Spinal cord (tissue), 9 donors: ENCODE measurements at regions not wholly inside any gene's neighbourhood (a gene's known extent, or its start where the extent isn't known, plus 50 kb on each side); places are given as distances from the start of the nearest gene placed in this dataset.
"Not testable (repeated sequence)": the region's sequence is repeated elsewhere in the genome, so short reads cannot be mapped to it uniquely, and the experiment has no call there.

ENCODE experiments used
- DNase-seq, 6 donors: peaks; one replicate each; pipeline versions ENCODE4 v3.0.0 to v3.0.0-alpha.2; 2013 to 2015; ENCODE audit warnings: low spot score in 6 of 6, low read depth in 4 of 6
- H3K27ac ChIP-seq: one replicate; pipeline ENCODE4 v1.5.1; 2013; ENCODE audit warnings: low read depth, low read length, control low read depth
- H3K27me3 ChIP-seq: one replicate; pipeline ENCODE4 v1.6.1; 2013; ENCODE audit warnings: low read length; ENCODE audit not compliant: control insufficient read depth, insufficient read depth
- H3K36me3 ChIP-seq: one replicate; pipeline ENCODE4 v1.6.1; 2013; ENCODE audit warnings: low read length; ENCODE audit not compliant: control insufficient read depth, insufficient read depth
- H3K4me1 ChIP-seq: one replicate; pipeline ENCODE4 v1.6.1; 2013; ENCODE audit warnings: low read length; ENCODE audit not compliant: control insufficient read depth, insufficient read depth
- H3K4me3 ChIP-seq: one replicate; pipeline ENCODE4 v1.5.1; 2013; ENCODE audit warnings: low read depth, low read length, control low read depth
- H3K9me3 ChIP-seq: one replicate; pipeline ENCODE4 v1.6.1; 2013; ENCODE audit warnings: low read length; ENCODE audit not compliant: control insufficient read depth, insufficient read depth
- WGBS: methylation state at CpG from one replicate; pipeline ENCODE4 v1.1.5; 2013; ENCODE audit warnings: missing lambda C conversion rate; ENCODE audit not compliant: insufficient coverage; 5-methylcytosine and 5-hydroxymethylcytosine counted together
- donor health status: healthy.

- Histone ChIP-seq H3K36me3 (no peaks in the 10 kb centered on the region), H3K27me3 (no peaks in the 10 kb centered on the region), H3K4me3 (no peak overlapping the region), H3K4me1 (no peaks in the 10 kb centered on the region), H3K27ac (no peak overlapping the region), H3K9me3 (no peaks in the 10 kb centered on the region)
- 21% methylated on average over 2 of the region's 4 CpGs for WGBS
- DNase-seq, result peak in 1 of 6 donors; percentile 3
Observed at GRCh38 chr10:28177944-28178637, 124.8 kb downstream of the MPP7 start.

- not testable (repeated sequence) for H3K4me3 ChIP-seq, DNase-seq, H3K27me3 ChIP-seq, H3K9me3 ChIP-seq, H3K27ac ChIP-seq, H3K4me1 ChIP-seq, H3K36me3 ChIP-seq
- WGBS, result no CpG with 5 or more reads among the region's 4 CpGs
Observed at GRCh38 chr10:28176498-28176897, 126.4 kb downstream of the MPP7 start.

GRCh38 chr10:28172223-28172610 lies 130.6 kb downstream of the MPP7 start:
- Histone ChIP-seq H3K4me1 (no peaks in the 10 kb centered on the region), H3K36me3 (no peaks in the 10 kb centered on the region), H3K4me3 (no peak overlapping the region), H3K9me3 (no peaks in the 10 kb centered on the region), H3K27me3 (no peaks in the 10 kb centered on the region), H3K27ac (no peak overlapping the region)
- DNase-seq, result no peak
- no CpG with 5 or more reads among the region's 8 CpGs for WGBS

GRCh38 chr10:28171468-28172222 lies 131.2 kb downstream of the MPP7 start:
- Histone ChIP-seq H3K27me3 (no peaks in the 10 kb centered on the region), H3K27ac (no peak overlapping the region), H3K9me3 (no peaks in the 10 kb centered on the region), H3K4me1 (no peaks in the 10 kb centered on the region), H3K4me3 (no peak overlapping the region), H3K36me3 (no peaks in the 10 kb centered on the region)
- 13% methylated on average over 1 of the region's 9 CpGs for WGBS
- peak in 2 of 6 donors; percentile 13 to 18 for DNase-seq

GRCh38 chr10:28169525-28169924 lies 133.3 kb downstream of the MPP7 start:
- H3K27ac ChIP-seq, result no peak overlapping the region
- no peaks in the 10 kb centered on the region for H3K36me3 ChIP-seq
- H3K27me3 ChIP-seq, result no peaks in the 10 kb centered on the region
- no peaks in the 10 kb centered on the region for H3K4me1 ChIP-seq
- no peaks in the 10 kb centered on the region for H3K9me3 ChIP-seq
- no peak for DNase-seq
- WGBS, result 80% methylated on average over 1 of the region's 2 CpGs
- H3K4me3 ChIP-seq, result no peak overlapping the region

GRCh38 chr10:28160866-28161405 lies 141.9 kb downstream of the MPP7 start:
- 55% methylated on average over 4 of the region's 6 CpGs for WGBS
- Histone ChIP-seq H3K4me1 (no peaks in the 10 kb centered on the region), H3K27me3 (no peaks in the 10 kb centered on the region), H3K4me3 (no peak overlapping the region), H3K27ac (no peak overlapping the region), H3K9me3 (no peaks in the 10 kb centered on the region), H3K36me3 (no peaks in the 10 kb centered on the region)
- peak in 2 of 6 donors; percentile 7 to 76 for DNase-seq

GRCh38 chr10:28157379-28157778 lies 145.5 kb downstream of the MPP7 start:
- Histone ChIP-seq H3K36me3 (no peaks in the 10 kb centered on the region), H3K9me3 (no peaks in the 10 kb centered on the region), H3K4me1 (no peaks in the 10 kb centered on the region), H3K4me3 (no peak overlapping the region), H3K27me3 (no peaks in the 10 kb centered on the region), H3K27ac (no peak overlapping the region)
- no peak for DNase-seq

- DNase-seq, result no peak
Observed at GRCh38 chr10:28155726-28156125, 147.1 kb downstream of the MPP7 start.

GRCh38 chr10:28151636-28152035 lies 151.2 kb downstream of the MPP7 start:
- no CpG with 5 or more reads among the region's 3 CpGs for WGBS
- H3K9me3 ChIP-seq, result no peaks in the 10 kb centered on the region

More at GRCh38 chr10:28155726-28156125, 147.1 kb downstream of the MPP7 start:
- H3K4me1 ChIP-seq, result no peaks in the 10 kb centered on the region
- no CpG with 5 or more reads among the region's 1 CpG for WGBS
- H3K27me3 ChIP-seq, result no peaks in the 10 kb centered on the region
- no peak overlapping the region for H3K27ac ChIP-seq
- H3K4me3 ChIP-seq, result no peak overlapping the region
- H3K9me3 ChIP-seq, result no peaks in the 10 kb centered on the region
- H3K36me3 ChIP-seq, result no peaks in the 10 kb centered on the region

GRCh38 chr10:28149746-28150145 lies 150.9 kb upstream of the ODAD2 start:
- WGBS, result 100% methylated on average over 1 of the region's 7 CpGs
- Histone ChIP-seq H3K4me1 (no peaks in the 10 kb centered on the region), H3K4me3 (no peak overlapping the region), H3K36me3 (no peaks in the 10 kb centered on the region), H3K9me3 (no peaks in the 10 kb centered on the region), H3K27ac (no peak overlapping the region), H3K27me3 (no peaks in the 10 kb centered on the region)
- no peak for DNase-seq

More at GRCh38 chr10:28151636-28152035, 151.2 kb downstream of the MPP7 start:
- Histone ChIP-seq H3K27ac (no peak overlapping the region), H3K36me3 (no peaks in the 10 kb centered on the region), H3K4me1 (no peaks in the 10 kb centered on the region), H3K4me3 (no peak overlapping the region), H3K27me3 (no peaks in the 10 kb centered on the region)
- no peak for DNase-seq
